CD8-positive, alpha-beta memory T cell (primary cell): ENCODE measurements at regions not wholly inside any gene's neighbourhood (a gene's known extent, or its start where the extent isn't known, plus 50 kb on each side); places are given as distances from the start of the nearest gene placed in this dataset.

ENCODE experiments used
- CTCF ChIA-PET: fragments of 350-600 bp; sonication (Branson Sonifier 250); formaldehyde crosslinking; loops from one replicate; lab custom pipeline; 2021; ENCODE audit warnings: antibody characterized with exemption; lab: Charles Lee
- POLR2A ChIA-PET: fragments of 350-600 bp; sonication (Branson Sonifier 250); formaldehyde crosslinking; loops from one replicate; lab custom pipeline; 2021; ENCODE audit warnings: antibody characterized with exemption; lab: Charles Lee
- DNase-seq, 5 donors: peaks; one replicate each; pipeline versions ENCODE4 v3.0.0 to v3.0.0-alpha.2; 2020 to 2022; ENCODE audit warnings: mixed read lengths in 1 of 5
- H3K27ac ChIP-seq: one replicate; pipeline ENCODE4 v1.7.0; 2013; ENCODE audit warnings: low read depth, mild to moderate bottlenecking, low read length, moderate library complexity
- H3K27me3 ChIP-seq: 2 replicates; pipeline ENCODE4 v1.7.0; 2013; ENCODE audit warnings: low read length, mild to moderate bottlenecking; ENCODE audit not compliant: insufficient read depth, poor library complexity, severe bottlenecking
- H3K36me3 ChIP-seq: 2 replicates; pipeline ENCODE4 v1.7.0; 2013; ENCODE audit warnings: mild to moderate bottlenecking, low read length, moderate library complexity; ENCODE audit not compliant: insufficient read depth
- H3K4me1 ChIP-seq: 2 replicates; pipeline ENCODE4 v1.7.0; 2013; ENCODE audit warnings: mild to moderate bottlenecking, low read length, moderate library complexity; ENCODE audit not compliant: insufficient read depth
- H3K4me3 ChIP-seq: 2 replicates; pipeline ENCODE4 v1.7.0; 2013; ENCODE audit warnings: mild to moderate bottlenecking, low read length
- H3K9me3 ChIP-seq: 2 replicates; pipeline ENCODE4 v1.7.0; 2013; ENCODE audit warnings: mild to moderate bottlenecking, low read length
- H3K27ac Mint-ChIP-seq, 8 donors: one replicate each; pipeline ENCODE4 v1.8.0; 2020 to 2021; ENCODE audit warnings: mixed read lengths in 8 of 8, mild to moderate bottlenecking in 6 of 8, inconsistent platforms in 3 of 8, moderate library complexity in 3 of 8
- H3K27me3 Mint-ChIP-seq, 2 donors: one replicate each; pipeline ENCODE4 v1.8.0; 2020 to 2021; ENCODE audit warnings: mixed read lengths in 2 of 2, mild to moderate bottlenecking in 1 of 2, moderate library complexity in 1 of 2
- H3K36me3 Mint-ChIP-seq, 3 donors: one replicate each; pipeline ENCODE4 v1.8.0; 2020 to 2021; ENCODE audit warnings: mixed read lengths in 3 of 3, inconsistent platforms in 1 of 3, mild to moderate bottlenecking in 1 of 3
- H3K4me1 Mint-ChIP-seq, 3 donors: one replicate each; pipeline ENCODE4 v1.8.0; 2020 to 2021; ENCODE audit warnings: mixed read lengths in 3 of 3, inconsistent platforms in 1 of 3, mild to moderate bottlenecking in 1 of 3
- H3K4me3 Mint-ChIP-seq, 7 donors: one replicate each; pipeline ENCODE4 v1.8.0; 2020 to 2021; ENCODE audit warnings: mixed read lengths in 7 of 7, mild to moderate bottlenecking in 6 of 7, moderate library complexity in 4 of 7, inconsistent platforms in 2 of 7
- H3K9me3 Mint-ChIP-seq, 5 donors: one replicate each; pipeline ENCODE4 v1.8.0; 2020 to 2022; ENCODE audit warnings: mixed read lengths in 5 of 5, mild to moderate bottlenecking in 3 of 5, moderate library complexity in 2 of 5, inconsistent platforms in 1 of 5

DNA sequence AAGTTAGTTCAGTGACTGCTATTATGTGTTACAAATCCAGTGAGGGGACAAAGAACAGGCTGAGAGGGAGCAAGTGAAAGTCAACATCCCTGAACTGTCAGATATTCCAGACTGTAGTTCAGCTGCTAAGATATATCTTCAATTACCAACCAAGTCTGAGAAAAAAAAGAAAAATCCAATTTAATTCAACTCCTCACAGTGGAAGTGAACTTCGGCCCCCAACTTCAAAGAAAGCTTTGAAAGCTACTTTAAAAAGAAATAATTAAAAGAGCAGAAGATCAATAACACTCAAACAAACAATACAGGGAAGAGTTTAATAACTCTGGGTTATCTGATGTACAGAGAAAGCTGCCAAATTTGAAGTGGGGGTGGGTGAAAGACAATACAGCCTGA, 174.0 kb downstream of the SERPINI1 start:
- no peak overlapping the region for H3K4me3 ChIP-seq
- no peaks in the 10 kb centered on the region for H3K36me3 ChIP-seq
- no peaks in the 10 kb centered on the region for H3K4me1 Mint-ChIP-seq
- no peaks in the 10 kb centered on the region for H3K27me3 ChIP-seq
- no peak for DNase-seq
- H3K27me3 Mint-ChIP-seq = peaks cover 4 to 22% of the 10 kb centered on the region in 2 donors
- no peaks in the 10 kb centered on the region for H3K4me1 ChIP-seq
- no peak overlapping the region for H3K27ac Mint-ChIP-seq
- no peaks in the 10 kb centered on the region for H3K9me3 Mint-ChIP-seq
- CTCF ChIA-PET = no interaction called here
- H3K9me3 ChIP-seq = no peaks in the 10 kb centered on the region
- H3K36me3 Mint-ChIP-seq = no peaks in the 10 kb centered on the region
- no peak overlapping the region for H3K27ac ChIP-seq
- H3K4me3 Mint-ChIP-seq = no peak overlapping the region
- POLR2A ChIA-PET = no interaction called here

DNA sequence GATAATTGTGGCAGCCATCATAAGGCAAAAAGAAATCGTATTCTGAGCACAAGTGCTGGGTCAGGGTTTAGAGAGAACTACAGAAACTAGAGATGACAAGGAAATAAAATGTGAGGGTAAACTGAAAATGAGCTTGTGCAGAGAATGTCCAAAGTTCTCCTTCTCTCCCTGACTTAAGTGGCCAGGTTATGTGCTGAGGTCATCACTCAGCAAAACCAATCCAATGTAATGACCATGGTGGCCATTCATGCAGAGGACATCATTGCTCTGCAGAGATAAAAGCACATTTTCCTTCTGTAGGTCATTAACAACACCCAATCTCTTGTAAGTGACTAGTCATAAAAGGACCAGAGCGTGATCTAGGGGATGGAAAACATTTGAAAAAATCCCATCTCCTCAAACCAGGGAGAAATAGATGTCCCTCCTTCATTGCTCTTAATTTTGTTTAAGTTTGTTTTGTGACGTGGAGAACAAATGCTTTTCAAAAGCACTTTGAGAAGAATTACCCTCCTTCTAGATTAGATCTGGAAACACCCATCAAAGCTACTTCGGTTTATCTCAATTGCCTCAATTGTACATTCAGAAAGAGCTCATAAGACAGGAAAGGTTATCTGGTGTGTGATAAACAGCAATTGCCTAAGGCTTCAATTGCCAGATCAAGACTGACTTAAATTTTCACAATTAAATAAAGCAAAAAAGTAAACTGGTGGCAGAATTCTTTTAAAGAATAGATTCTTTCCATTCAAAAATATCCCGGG, 173.4 kb downstream of the SERPINI1 start:
- Mint-ChIP-seq H3K36me3 (no peaks in the 10 kb centered on the region), H3K4me3 (no peak overlapping the region), H3K9me3 (no peaks in the 10 kb centered on the region), H3K27me3 (peaks cover 4 to 22% of the 10 kb centered on the region in 2 donors), H3K4me1 (no peaks in the 10 kb centered on the region), H3K27ac (no peak overlapping the region)
- DNase-seq = no peak
- Histone ChIP-seq H3K36me3 (no peaks in the 10 kb centered on the region), H3K4me3 (no peak overlapping the region), H3K9me3 (no peaks in the 10 kb centered on the region), H3K27me3 (no peaks in the 10 kb centered on the region), H3K4me1 (no peaks in the 10 kb centered on the region), H3K27ac (no peak overlapping the region)
- CTCF ChIA-PET = no interaction called here
- POLR2A ChIA-PET = no interaction called here

DNA sequence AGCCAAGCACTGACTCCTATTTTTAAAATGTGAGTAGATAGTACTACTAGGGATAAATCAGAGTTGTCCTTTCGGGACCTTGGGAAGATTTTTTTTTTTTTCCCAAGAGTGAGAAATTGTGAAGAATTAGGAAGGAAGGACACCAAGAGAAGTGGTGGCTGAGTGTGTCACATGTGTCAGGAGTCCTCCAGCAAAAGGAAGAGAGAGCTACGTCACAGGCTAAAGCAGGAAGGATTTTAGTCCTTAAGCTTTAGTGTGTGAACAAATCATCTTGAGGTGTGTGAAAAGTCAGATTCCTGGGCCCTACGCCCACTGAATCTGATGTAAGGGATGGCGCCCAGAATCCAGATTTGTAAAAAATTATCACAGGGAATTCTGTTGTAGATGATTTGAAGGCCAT, 172.7 kb downstream of the SERPINI1 start:
- CTCF ChIA-PET = no interaction called here
- no peak overlapping the region for H3K4me3 ChIP-seq
- POLR2A ChIA-PET = no interaction called here
- H3K4me3 Mint-ChIP-seq = no peak overlapping the region
- no peaks in the 10 kb centered on the region for H3K4me1 Mint-ChIP-seq
- H3K4me1 ChIP-seq = no peaks in the 10 kb centered on the region
- H3K9me3 Mint-ChIP-seq = no peaks in the 10 kb centered on the region
- no peaks in the 10 kb centered on the region for H3K27me3 ChIP-seq
- no peak overlapping the region for H3K27ac ChIP-seq
- no peaks in the 10 kb centered on the region for H3K9me3 ChIP-seq
- no peak for DNase-seq
- no peak overlapping the region for H3K27ac Mint-ChIP-seq
- peaks cover 4 to 28% of the 10 kb centered on the region in 2 donors for H3K27me3 Mint-ChIP-seq
- H3K36me3 ChIP-seq = no peaks in the 10 kb centered on the region
- no peaks in the 10 kb centered on the region for H3K36me3 Mint-ChIP-seq

DNA sequence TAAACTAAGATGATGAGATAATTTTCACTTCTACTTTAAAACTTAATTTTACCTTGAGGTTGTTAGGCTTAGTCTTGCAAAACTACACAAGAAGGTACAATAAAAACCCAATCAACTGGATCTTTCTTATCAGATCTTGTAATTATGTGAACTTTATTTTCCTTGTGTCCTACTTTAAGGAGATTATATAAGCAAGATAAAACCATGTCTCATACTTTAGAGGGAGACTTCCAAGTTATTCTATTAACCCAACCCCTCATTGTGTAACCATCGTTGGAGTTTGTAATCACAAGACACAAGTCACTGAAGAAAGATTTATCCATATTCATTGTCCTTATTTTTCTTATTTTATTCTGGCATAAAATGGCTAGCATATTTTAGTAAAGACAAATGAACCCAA, 165.6 kb downstream of the SERPINI1 start:
- no peaks in the 10 kb centered on the region for H3K4me1 Mint-ChIP-seq
- no peaks in the 10 kb centered on the region for H3K9me3 Mint-ChIP-seq
- H3K36me3 Mint-ChIP-seq = no peaks in the 10 kb centered on the region
- H3K4me1 ChIP-seq = no peaks in the 10 kb centered on the region
- H3K9me3 ChIP-seq = no peaks in the 10 kb centered on the region
- no peaks in the 10 kb centered on the region for H3K27me3 ChIP-seq
- H3K27ac Mint-ChIP-seq = no peak overlapping the region
- H3K4me3 Mint-ChIP-seq = no peak overlapping the region
- H3K27me3 Mint-ChIP-seq = peaks cover 0 to 10% of the 10 kb centered on the region in 2 donors
- H3K4me3 ChIP-seq = no peak overlapping the region
- ChIA-PET CTCF (no interaction called here), POLR2A (no interaction called here)
- no peaks in the 10 kb centered on the region for H3K36me3 ChIP-seq
- no peak overlapping the region for H3K27ac ChIP-seq
- DNase-seq = no peak

DNA sequence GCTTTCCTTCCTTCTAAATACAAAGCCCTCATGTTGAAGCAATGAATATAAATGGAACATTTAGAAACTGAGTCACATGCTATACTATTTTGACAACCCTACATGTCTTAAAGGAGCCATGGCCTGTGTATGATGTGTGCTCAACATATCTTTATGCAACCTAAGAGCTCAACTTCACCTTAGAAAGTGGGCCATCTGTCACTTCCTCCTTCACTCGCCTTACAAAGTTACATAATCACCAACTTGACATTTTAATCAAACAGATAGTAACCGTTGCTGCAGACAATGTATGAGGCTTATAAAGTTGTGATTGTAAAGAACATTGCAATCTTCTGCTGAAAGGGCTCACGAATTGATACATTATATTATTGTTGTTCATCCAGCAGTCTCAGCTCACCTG, 163.6 kb downstream of the SERPINI1 start:
- H3K4me1 ChIP-seq = no peaks in the 10 kb centered on the region
- H3K27ac Mint-ChIP-seq = no peak overlapping the region
- POLR2A ChIA-PET = no interaction called here
- no peak overlapping the region for H3K4me3 ChIP-seq
- no peaks in the 10 kb centered on the region for H3K27me3 ChIP-seq
- no peaks in the 10 kb centered on the region for H3K36me3 ChIP-seq
- no peak overlapping the region for H3K4me3 Mint-ChIP-seq
- DNase-seq = no peak
- H3K36me3 Mint-ChIP-seq = no peaks in the 10 kb centered on the region
- no peaks in the 10 kb centered on the region for H3K4me1 Mint-ChIP-seq
- CTCF ChIA-PET = no interaction called here
- no peaks in the 10 kb centered on the region for H3K9me3 ChIP-seq
- H3K27me3 Mint-ChIP-seq = peaks cover 0 to 6% of the 10 kb centered on the region in 2 donors
- H3K9me3 Mint-ChIP-seq = no peaks in the 10 kb centered on the region
- H3K27ac ChIP-seq = no peak overlapping the region

DNA sequence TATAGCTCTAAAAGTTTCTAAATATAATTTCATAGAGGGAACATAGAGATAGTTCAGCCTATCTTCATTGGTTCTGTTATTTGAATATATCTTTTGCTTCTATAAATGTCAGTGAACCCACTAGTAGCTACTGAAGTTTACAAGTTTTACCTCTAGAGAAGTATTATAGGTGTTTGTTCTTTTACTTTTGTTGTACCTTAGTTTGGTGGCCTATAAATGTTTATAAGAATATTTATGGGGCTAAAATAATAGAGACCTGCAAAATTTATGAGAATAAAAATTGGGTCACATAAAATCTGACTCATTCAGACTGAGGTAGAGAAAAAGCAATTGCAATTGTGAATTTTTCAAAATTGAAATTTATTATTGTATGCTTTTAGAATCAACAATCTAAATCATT, 162.6 kb downstream of the SERPINI1 start:
- no peaks in the 10 kb centered on the region for H3K4me1 Mint-ChIP-seq
- H3K27me3 Mint-ChIP-seq = no peaks in the 10 kb centered on the region
- no peaks in the 10 kb centered on the region for H3K36me3 ChIP-seq
- ChIA-PET CTCF (no interaction called here), POLR2A (no interaction called here)
- H3K4me1 ChIP-seq = no peaks in the 10 kb centered on the region
- H3K4me3 Mint-ChIP-seq = no peak overlapping the region
- H3K27ac ChIP-seq = no peak overlapping the region
- no peaks in the 10 kb centered on the region for H3K9me3 ChIP-seq
- H3K9me3 Mint-ChIP-seq = no peaks in the 10 kb centered on the region
- H3K27ac Mint-ChIP-seq = no peak overlapping the region
- DNase-seq = no peak
- H3K4me3 ChIP-seq = no peak overlapping the region
- H3K36me3 Mint-ChIP-seq = no peaks in the 10 kb centered on the region
- no peaks in the 10 kb centered on the region for H3K27me3 ChIP-seq

DNA sequence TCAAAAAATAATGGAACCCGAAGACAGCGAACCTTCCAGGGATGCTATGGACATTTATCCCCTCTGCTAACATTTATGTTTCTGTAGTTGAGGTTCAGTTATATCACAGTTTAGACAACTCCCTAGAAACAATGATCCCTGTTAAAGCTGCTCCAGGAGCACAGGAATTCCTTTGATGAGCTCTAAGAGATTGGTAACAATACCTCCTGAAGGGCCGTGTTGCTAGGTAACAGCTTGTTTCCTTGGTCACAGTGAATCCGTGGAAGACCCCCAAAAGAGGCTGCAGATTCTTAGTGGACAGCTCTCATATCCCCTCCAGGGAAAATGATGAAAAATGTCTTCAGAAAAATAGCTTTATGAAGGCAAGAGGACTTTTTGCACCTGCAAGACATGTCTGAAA, 160.2 kb downstream of the SERPINI1 start:
- POLR2A ChIA-PET = no interaction called here
- Mint-ChIP-seq H3K27ac (no peak overlapping the region), H3K36me3 (no peaks in the 10 kb centered on the region), H3K4me1 (no peaks in the 10 kb centered on the region), H3K4me3 (no peak overlapping the region), H3K27me3 (peaks cover 0 to 3% of the 10 kb centered on the region in 2 donors), H3K9me3 (no peaks in the 10 kb centered on the region)
- no peaks in the 10 kb centered on the region for H3K27me3 ChIP-seq
- no peaks in the 10 kb centered on the region for H3K36me3 ChIP-seq
- DNase-seq = no peak
- H3K4me1 ChIP-seq = no peaks in the 10 kb centered on the region
- no peaks in the 10 kb centered on the region for H3K9me3 ChIP-seq
- H3K27ac ChIP-seq = no peak overlapping the region
- CTCF ChIA-PET = no interaction called here
- no peak overlapping the region for H3K4me3 ChIP-seq

DNA sequence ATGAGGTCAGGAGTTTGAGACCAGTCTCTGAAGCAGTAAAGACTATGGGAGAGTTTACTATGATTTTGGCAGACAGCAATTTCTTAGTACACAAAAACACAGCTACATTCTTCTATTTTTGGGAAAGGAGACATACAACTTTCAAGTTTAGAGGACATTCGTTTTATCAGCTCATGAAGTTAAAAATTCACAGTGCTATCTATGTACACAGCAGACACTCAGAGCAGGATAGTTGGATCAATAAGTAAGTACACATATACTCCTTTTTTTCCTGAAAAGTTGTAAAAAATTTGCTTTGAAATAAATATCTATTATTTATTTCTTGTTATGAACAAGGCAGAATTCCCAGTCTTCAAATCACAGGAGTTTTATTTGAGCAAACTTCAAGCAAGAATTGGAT, 159.7 kb downstream of the SERPINI1 start:
- Mint-ChIP-seq H3K4me3 (no peak overlapping the region), H3K27ac (no peak overlapping the region), H3K9me3 (no peaks in the 10 kb centered on the region), H3K36me3 (no peaks in the 10 kb centered on the region), H3K4me1 (no peaks in the 10 kb centered on the region), H3K27me3 (peaks cover 0 to 4% of the 10 kb centered on the region in 2 donors)
- Histone ChIP-seq H3K9me3 (no peaks in the 10 kb centered on the region), H3K4me1 (no peaks in the 10 kb centered on the region), H3K27me3 (no peaks in the 10 kb centered on the region), H3K4me3 (no peak overlapping the region), H3K36me3 (no peaks in the 10 kb centered on the region), H3K27ac (no peak overlapping the region)
- no peak for DNase-seq
- CTCF ChIA-PET = no interaction called here
- POLR2A ChIA-PET = no interaction called here
